Vagina (tissue), 2 donors: ENCODE measurements at regions not wholly inside any gene's neighbourhood (a gene's known extent, or its start where the extent isn't known, plus 50 kb on each side); places are given as distances from the start of the nearest gene placed in this dataset.

ENCODE experiments used
- POLR2AphosphoS5 ChIP-seq, 2 donors: sonication (generic); formaldehyde crosslinking; IDR thresholded peaks; one replicate each; pipeline ENCODE4 v1.9.0; 2017; ENCODE audit warnings: antibody characterized with exemption in 2 of 2, mild to moderate bottlenecking in 2 of 2, low read depth in 1 of 2; ENCODE audit not compliant: insufficient read depth in 1 of 2
- TF ChIP-seq, protein P1 (sequence below), 3 experiments: fragments of 450-650 bp in 2 of 3; fragments of 200-600 bp in 1 of 3; sonication (generic) in 1 of 3; IDR thresholded peaks; one replicate each; pipeline ENCODE4 v1.5.1; 2017 to 2019; ENCODE audit warnings: antibody characterized with exemption in 3 of 3, mild to moderate bottlenecking in 2 of 3, moderate library complexity in 2 of 3

GRCh38 chr2:106269591-106270291 lies 75.6 kb upstream of the UXS1 start:
- TF ChIP-seq POLR2AphosphoS5 (IDR thresholded peaks at IDR 0.05; ENCODE audit: insufficient read depth in 1 of 2, low read depth in 1 of 2) = no peak
- TF ChIP-seq, protein P1, sequence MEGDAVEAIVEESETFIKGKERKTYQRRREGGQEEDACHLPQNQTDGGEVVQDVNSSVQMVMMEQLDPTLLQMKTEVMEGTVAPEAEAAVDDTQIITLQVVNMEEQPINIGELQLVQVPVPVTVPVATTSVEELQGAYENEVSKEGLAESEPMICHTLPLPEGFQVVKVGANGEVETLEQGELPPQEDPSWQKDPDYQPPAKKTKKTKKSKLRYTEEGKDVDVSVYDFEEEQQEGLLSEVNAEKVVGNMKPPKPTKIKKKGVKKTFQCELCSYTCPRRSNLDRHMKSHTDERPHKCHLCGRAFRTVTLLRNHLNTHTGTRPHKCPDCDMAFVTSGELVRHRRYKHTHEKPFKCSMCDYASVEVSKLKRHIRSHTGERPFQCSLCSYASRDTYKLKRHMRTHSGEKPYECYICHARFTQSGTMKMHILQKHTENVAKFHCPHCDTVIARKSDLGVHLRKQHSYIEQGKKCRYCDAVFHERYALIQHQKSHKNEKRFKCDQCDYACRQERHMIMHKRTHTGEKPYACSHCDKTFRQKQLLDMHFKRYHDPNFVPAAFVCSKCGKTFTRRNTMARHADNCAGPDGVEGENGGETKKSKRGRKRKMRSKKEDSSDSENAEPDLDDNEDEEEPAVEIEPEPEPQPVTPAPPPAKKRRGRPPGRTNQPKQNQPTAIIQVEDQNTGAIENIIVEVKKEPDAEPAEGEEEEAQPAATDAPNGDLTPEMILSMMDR (IDR thresholded peaks at IDR 0.05) = no peak
